Dendritic cell treated with granulocyte-macrophage colony-stimulating factor and Interleukin-4, amounts not matched to agents 40 ng/mL and 50 ng/mL, for 4 days (primary cell): ENCODE measurements at regions not wholly inside any gene's neighbourhood (a gene's known extent, or its start where the extent isn't known, plus 50 kb on each side); places are given as distances from the start of the nearest gene placed in this dataset.

Experiments used
- H3K27ac Mint-ChIP-seq: one replicate; pipeline ENCODE4 v1.8.0; 2022; ENCODE audit warnings: mild to moderate bottlenecking, mixed read lengths
- H3K27me3 Mint-ChIP-seq: one replicate; pipeline ENCODE4 v1.8.0; 2022; ENCODE audit warnings: mild to moderate bottlenecking, mixed read lengths
- H3K36me3 Mint-ChIP-seq: one replicate; pipeline ENCODE4 v1.8.0; 2022; ENCODE audit warnings: low read depth, mixed read lengths
- H3K4me1 Mint-ChIP-seq: one replicate; pipeline ENCODE4 v1.8.0; 2022; ENCODE audit warnings: low read depth, mixed read lengths
- H3K4me3 Mint-ChIP-seq: one replicate; pipeline ENCODE4 v1.8.0; 2022; ENCODE audit warnings: mild to moderate bottlenecking, moderate library complexity, mixed read lengths
- H3K9me3 Mint-ChIP-seq: one replicate; pipeline ENCODE4 v1.8.0; 2022; ENCODE audit warnings: mixed read lengths
- intact Hi-C: fragments of 100-400 bp; cut with micrococcal nuclease; formaldehyde crosslinking; loops from one replicate; pipeline ENCODE4 v1.15.0; 2022

GRCh38 chr1:218494449-218494852 is 149.3 kb downstream of the TGFB2 start:
- no peaks in the 10 kb centered on the region for H3K36me3 Mint-ChIP-seq
- H3K27me3 Mint-ChIP-seq: peaks cover 13% of the 10 kb centered on the region
- peaks cover 19% of the 10 kb centered on the region for H3K4me1 Mint-ChIP-seq
- no peaks in the 10 kb centered on the region for H3K9me3 Mint-ChIP-seq
- no peak overlapping the region for H3K27ac Mint-ChIP-seq
- intact Hi-C loops: no loop called here
- no peak overlapping the region for H3K4me3 Mint-ChIP-seq

- intact Hi-C loops: no loop called here
Observed at GRCh38 chr1:218495931-218496330, 150.8 kb downstream of the TGFB2 start.

GRCh38 chr1:218496561-218496960 is 151.4 kb downstream of the TGFB2 start:
- intact Hi-C loops: no loop called here
- no peak overlapping the region for H3K4me3 Mint-ChIP-seq

More at GRCh38 chr1:218495931-218496330, 150.8 kb downstream of the TGFB2 start:
- Mint-ChIP-seq H3K9me3 (no peaks in the 10 kb centered on the region), H3K4me3 (no peak overlapping the region), H3K4me1 (peaks cover 33% of the 10 kb centered on the region), H3K27ac (no peak overlapping the region), H3K36me3 (no peaks in the 10 kb centered on the region), H3K27me3 (peaks cover 8% of the 10 kb centered on the region)

DNA sequence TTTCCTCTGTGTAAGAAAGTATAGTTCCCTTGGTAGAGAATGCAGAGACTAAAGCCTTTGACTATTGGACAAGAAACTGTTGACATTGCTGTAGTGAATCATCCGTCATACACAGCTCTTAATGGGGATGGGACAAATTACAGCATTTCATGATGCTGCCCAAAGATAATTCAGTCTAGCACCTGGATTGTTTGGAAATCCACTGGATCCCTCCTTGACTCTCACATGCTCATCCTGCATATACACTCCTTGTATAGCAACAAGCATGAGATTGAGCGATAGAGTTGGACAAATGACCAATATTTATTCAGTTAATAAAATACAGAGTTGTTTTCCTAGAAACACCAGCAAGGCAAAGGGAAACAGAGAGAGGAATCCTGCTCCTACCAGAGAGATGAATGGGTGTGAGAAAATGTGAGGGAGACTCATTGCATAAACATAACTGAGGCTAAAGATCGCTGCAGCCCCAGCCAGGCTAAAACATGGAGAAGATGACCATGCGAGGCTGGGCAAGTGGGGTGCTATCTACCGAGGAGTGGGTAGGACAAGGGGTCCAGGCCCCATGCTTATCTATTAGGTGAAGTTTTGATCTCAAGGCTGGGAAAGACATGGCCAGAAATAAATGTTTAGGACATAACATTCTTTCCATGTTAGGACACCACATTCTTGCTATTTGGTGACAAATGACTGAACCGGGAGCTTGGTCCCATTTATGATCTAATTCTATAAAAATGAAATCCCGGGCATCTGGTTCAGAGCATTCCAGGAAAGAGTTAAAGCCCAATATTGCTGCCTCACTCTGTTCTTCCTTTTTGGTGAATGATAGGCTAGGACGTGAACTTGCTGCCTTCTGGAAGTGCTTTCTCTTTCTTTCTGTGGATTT is 153.2 kb downstream of the TGFB2 start:
- peak overlapping the region; percentile 82 for H3K27ac Mint-ChIP-seq

More at GRCh38 chr1:218496561-218496960, 151.4 kb downstream of the TGFB2 start:
- Mint-ChIP-seq H3K27ac (no peak overlapping the region), H3K27me3 (peaks cover 8% of the 10 kb centered on the region), H3K9me3 (no peaks in the 10 kb centered on the region), H3K36me3 (no peaks in the 10 kb centered on the region), H3K4me1 (peaks cover 36% of the 10 kb centered on the region)

DNA sequence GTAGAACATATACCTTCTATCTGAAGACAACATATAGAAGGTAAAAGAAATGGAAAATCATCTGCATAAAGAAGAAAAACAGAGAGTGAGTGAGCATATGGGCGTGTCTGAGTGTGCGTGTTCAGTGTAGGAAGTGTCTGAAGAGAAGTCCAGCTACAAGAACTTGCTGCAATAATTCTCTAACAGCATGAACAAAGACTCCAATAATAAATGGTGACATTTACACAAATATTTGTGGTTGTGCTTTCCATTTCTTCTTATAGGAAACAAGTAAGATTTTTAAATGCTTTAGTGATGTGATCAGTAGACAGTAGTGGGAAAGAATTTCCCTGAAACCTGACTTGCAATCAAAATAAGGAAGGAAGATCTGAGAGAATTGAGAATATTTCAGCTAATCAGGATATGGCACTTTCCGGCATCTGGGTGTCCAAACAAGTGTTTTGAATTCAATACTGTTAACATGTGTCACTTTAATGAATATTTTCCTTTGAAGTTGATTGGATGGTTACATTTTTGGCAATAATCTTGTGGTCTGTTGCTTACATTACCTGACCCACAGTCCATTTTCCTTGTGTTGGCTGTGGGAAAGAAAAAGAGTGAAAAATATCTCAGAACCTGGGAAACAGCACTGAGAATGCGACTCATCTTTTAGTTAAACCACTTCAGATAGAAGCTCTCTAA is 154.0 kb downstream of the TGFB2 start:
- Mint-ChIP-seq H3K27ac (peak overlapping the region; percentile 82), H3K36me3 (no peaks in the 10 kb centered on the region), H3K9me3 (no peaks in the 10 kb centered on the region), H3K4me3 (peak overlapping the region; percentile 66), H3K27me3 (no peaks in the 10 kb centered on the region), H3K4me1 (peaks cover 36% of the 10 kb centered on the region)
- intact Hi-C loops: no loop called here

More for the DNA sequence above, 153.2 kb downstream of the TGFB2 start:
- Mint-ChIP-seq H3K4me1 (peaks cover 36% of the 10 kb centered on the region), H3K27me3 (no peaks in the 10 kb centered on the region), H3K36me3 (no peaks in the 10 kb centered on the region), H3K9me3 (no peaks in the 10 kb centered on the region), H3K4me3 (peak overlapping the region; percentile 66)
- intact Hi-C loops: no loop called here

DNA sequence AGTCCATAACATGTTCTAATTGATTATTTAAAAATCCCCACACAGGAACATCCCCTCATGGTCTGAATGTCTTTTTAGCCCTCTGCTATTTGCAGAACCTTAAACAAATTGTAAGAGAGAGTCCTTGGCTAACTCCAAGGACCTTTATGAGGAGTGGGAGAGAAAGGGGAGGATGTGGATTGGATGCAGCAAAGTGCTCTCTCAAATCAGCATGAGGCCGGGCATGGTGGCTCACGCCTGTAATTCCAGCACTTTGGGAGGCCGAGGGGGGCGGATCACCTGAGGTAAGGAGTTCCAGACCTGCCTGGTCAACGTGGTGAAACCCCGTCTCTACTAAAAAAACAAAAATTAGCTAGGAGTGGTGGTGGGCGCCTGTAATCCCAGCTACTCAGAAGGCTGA is 154.8 kb downstream of the TGFB2 start:
- no peaks in the 10 kb centered on the region for H3K9me3 Mint-ChIP-seq

GRCh38 chr1:218501161-218501560 is 156.0 kb downstream of the TGFB2 start:
- intact Hi-C loops: no loop called here
- Mint-ChIP-seq H3K9me3 (no peaks in the 10 kb centered on the region), H3K36me3 (no peaks in the 10 kb centered on the region), H3K27me3 (no peaks in the 10 kb centered on the region), H3K4me1 (peaks cover 39% of the 10 kb centered on the region), H3K27ac (peak overlapping the region; percentile 44), H3K4me3 (no peak overlapping the region)

More for the DNA sequence above, 154.8 kb downstream of the TGFB2 start:
- no peak overlapping the region for H3K4me3 Mint-ChIP-seq
- H3K36me3 Mint-ChIP-seq: no peaks in the 10 kb centered on the region
- H3K4me1 Mint-ChIP-seq: peaks cover 36% of the 10 kb centered on the region
- peak overlapping the region; percentile 82 for H3K27ac Mint-ChIP-seq
- intact Hi-C loops: no loop called here
- H3K27me3 Mint-ChIP-seq: no peaks in the 10 kb centered on the region

DNA sequence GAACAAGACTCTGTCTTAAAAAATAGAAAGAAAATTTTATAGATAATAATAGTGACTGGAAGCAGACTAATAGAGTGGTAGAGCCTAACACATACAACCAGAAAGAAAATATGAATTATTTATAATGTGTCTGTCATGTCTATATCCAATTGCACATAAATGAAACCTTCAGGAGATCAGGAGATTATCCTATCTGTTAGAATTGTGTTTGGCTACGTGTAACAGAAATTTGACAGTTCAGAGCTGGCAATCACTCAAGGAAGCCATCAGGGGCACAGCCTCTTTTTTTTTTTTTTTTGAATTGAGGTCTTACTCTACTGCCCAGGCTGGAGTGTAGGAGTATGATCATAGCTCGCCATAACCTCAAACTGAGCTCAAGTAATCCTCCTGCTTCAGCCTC is 157.2 kb downstream of the TGFB2 start:
- Mint-ChIP-seq H3K27ac (no peak overlapping the region), H3K36me3 (no peaks in the 10 kb centered on the region), H3K4me1 (peaks cover 48% of the 10 kb centered on the region), H3K4me3 (no peak overlapping the region), H3K9me3 (peaks cover 10% of the 10 kb centered on the region), H3K27me3 (no peaks in the 10 kb centered on the region)
- intact Hi-C loops: no loop called here

DNA sequence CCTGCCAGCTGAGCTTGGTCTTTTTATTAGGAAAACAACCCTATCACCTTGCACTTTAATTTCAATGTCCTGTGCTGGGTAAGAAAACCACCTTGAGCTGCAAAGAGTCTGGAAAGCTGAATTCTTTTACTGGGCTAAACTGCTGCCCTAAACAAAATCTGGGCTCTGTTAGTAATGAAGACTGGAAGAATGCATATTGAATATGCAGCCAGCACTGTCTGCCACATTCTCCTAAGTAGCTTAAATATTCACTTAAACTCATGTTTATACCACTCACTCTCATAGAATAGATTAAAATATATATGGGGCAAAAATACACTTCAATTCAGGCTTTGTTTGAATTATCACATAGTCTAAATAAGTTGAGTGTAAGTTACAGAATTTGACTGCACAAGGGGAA is 158.0 kb downstream of the TGFB2 start:
- no peak overlapping the region for H3K27ac Mint-ChIP-seq
- peaks cover 17% of the 10 kb centered on the region for H3K9me3 Mint-ChIP-seq

DNA sequence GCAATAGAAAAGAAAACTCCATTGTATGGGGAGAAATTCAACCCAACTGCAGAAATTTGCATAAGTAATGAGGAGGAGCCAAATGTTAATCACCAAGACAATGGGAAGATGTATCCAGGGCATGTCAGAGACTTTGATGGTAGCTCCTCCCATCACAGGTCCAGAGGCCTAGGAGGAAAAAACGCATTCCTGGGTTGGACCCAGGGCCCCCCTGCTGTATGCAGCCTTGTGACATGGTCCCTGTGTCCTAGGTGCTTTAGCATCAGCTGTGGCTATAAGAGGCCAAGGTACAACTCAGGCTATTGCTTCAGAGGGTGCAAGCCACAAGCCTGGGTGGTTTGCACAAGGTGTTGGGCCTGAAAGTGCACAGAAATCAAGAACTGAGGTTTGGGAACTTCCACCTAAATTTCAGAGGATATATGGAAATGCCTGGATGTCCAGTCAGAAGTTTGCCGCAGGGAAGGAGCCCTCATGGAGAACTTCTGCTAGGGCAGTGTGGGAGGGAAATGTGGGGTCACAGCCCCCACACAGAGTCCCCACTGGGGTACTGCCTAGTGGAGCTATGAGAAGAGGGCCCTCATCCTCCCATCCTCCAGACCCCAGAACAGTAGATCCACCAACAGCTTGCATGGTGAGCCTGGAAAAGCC is 162.3 kb downstream of the TGFB2 start:
- Mint-ChIP-seq H3K9me3 (peaks cover 26% of the 10 kb centered on the region), H3K27me3 (peaks cover 5% of the 10 kb centered on the region), H3K36me3 (no peaks in the 10 kb centered on the region), H3K4me1 (peaks cover 24% of the 10 kb centered on the region), H3K4me3 (no peak overlapping the region), H3K27ac (no peak overlapping the region)
- intact Hi-C loops: no loop called here

More for the DNA sequence above, 158.0 kb downstream of the TGFB2 start:
- Mint-ChIP-seq H3K4me1 (peaks cover 47% of the 10 kb centered on the region), H3K27me3 (peaks cover under 1% of the 10 kb centered on the region), H3K4me3 (no peak overlapping the region), H3K36me3 (no peaks in the 10 kb centered on the region)
- intact Hi-C loops: no loop called here

- Mint-ChIP-seq H3K4me1 (peaks cover 23% of the 10 kb centered on the region), H3K4me3 (no peak overlapping the region), H3K36me3 (no peaks in the 10 kb centered on the region), H3K27ac (no peak overlapping the region), H3K9me3 (peaks cover 26% of the 10 kb centered on the region), H3K27me3 (peaks cover 20% of the 10 kb centered on the region)
- intact Hi-C loops: no loop called here
Observed at GRCh38 chr1:218510153-218510772, 165.1 kb downstream of the TGFB2 start.

DNA sequence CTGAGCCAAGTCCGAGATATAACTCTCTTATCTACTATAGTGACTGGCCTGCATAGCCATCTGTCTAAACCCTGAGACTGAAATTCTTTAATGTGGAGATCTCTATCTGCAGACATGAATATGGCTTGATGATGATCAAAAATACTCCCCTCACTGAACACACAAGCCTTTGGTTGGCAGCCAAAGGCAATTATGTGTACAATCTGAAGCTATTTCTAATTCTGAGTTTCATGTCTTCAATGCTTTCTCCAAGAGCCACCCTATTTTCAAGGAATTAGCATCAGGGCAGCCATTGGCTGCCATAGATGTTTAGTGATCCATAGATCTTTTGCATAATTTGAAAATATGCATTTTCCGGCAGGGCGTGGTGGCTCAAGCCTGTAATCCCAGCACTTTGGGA is 168.2 kb downstream of the TGFB2 start:
- peaks cover 26% of the 10 kb centered on the region for H3K27me3 Mint-ChIP-seq
- intact Hi-C loops: no loop called here
- H3K9me3 Mint-ChIP-seq: peaks cover 6% of the 10 kb centered on the region
- H3K4me1 Mint-ChIP-seq: peaks cover 13% of the 10 kb centered on the region
- H3K36me3 Mint-ChIP-seq: no peaks in the 10 kb centered on the region
- H3K4me3 Mint-ChIP-seq: no peak overlapping the region
- no peak overlapping the region for H3K27ac Mint-ChIP-seq

GRCh38 chr1:218514689-218515088 is 169.6 kb downstream of the TGFB2 start:
- H3K27me3 Mint-ChIP-seq: peaks cover 29% of the 10 kb centered on the region
- peaks cover 18% of the 10 kb centered on the region for H3K4me1 Mint-ChIP-seq
- H3K4me3 Mint-ChIP-seq: no peak overlapping the region
- no peak overlapping the region for H3K27ac Mint-ChIP-seq
- intact Hi-C loops: no loop called here
- no peaks in the 10 kb centered on the region for H3K9me3 Mint-ChIP-seq
- H3K36me3 Mint-ChIP-seq: no peaks in the 10 kb centered on the region
